HepG2 (cell line): ENCODE measurements at regions not wholly inside any gene's neighbourhood (a gene's known extent, or its start where the extent isn't known, plus 50 kb on each side); places are given as distances from the start of the nearest gene placed in this dataset.

Experiments used
- ADNP ChIP-seq: sonication (generic); formaldehyde crosslinking; IDR thresholded peaks from 2 replicates; pipeline ENCODE4 v1.4.0; 2020; ENCODE audit warnings: missing genetic modification reagents
- GLI4 ChIP-seq: sonication (generic); formaldehyde crosslinking; IDR thresholded peaks from 2 replicates; pipeline ENCODE4 v1.5.1; 2020; ENCODE audit warnings: missing genetic modification reagents, mild to moderate bottlenecking, moderate library complexity, borderline replicate concordance
- GMEB2 ChIP-seq: IDR thresholded peaks from 2 replicates; pipeline ENCODE4 v1.6.1; 2016; ENCODE audit warnings: missing biosample characterization, missing genetic modification reagents, low read depth
- HES4 ChIP-seq: sonication (generic); formaldehyde crosslinking; IDR thresholded peaks from 2 replicates; pipeline ENCODE4 v1.9.0; 2021; ENCODE audit warnings: mild to moderate bottlenecking, missing genetic modification reagents, borderline replicate concordance
- JUN ChIP-seq: sonication (generic); formaldehyde crosslinking; IDR thresholded peaks from 2 replicates; pipeline ENCODE4 v1.4.0; 2020; ENCODE audit warnings: mild to moderate bottlenecking, missing genetic modification reagents
- KAT8 ChIP-seq: IDR thresholded peaks from 2 replicates; pipeline ENCODE4 v1.6.1; 2016; ENCODE audit warnings: missing genetic modification reagents, missing compliant biosample characterization
- PRDM4 ChIP-seq: sonication (generic); formaldehyde crosslinking; IDR thresholded peaks from 2 replicates; pipeline ENCODE4 v1.9.0; 2021; ENCODE audit warnings: missing genetic modification reagents, borderline replicate concordance
- RELA ChIP-seq: sonication (generic); formaldehyde crosslinking; IDR thresholded peaks from 2 replicates; pipeline ENCODE4 v1.4.0; 2020; ENCODE audit warnings: missing genetic modification reagents
- SCMH1 ChIP-seq: sonication (generic); formaldehyde crosslinking; IDR thresholded peaks from 2 replicates; pipeline ENCODE4 v1.9.0; 2021; ENCODE audit warnings: missing genetic modification reagents, mild to moderate bottlenecking, borderline replicate concordance
- SNAPC2 ChIP-seq: sonication (generic); formaldehyde crosslinking; IDR thresholded peaks from 2 replicates; pipeline ENCODE4 v1.8.1; 2022; ENCODE audit warnings: mild to moderate bottlenecking, missing genetic modification reagents
- SRF ChIP-seq: IDR thresholded peaks from 2 replicates; pipeline ENCODE4 v1.6.1; 2011; ENCODE audit warnings: mild to moderate bottlenecking, low read depth, low read length, moderate library complexity
- SRSF1 ChIP-seq: fragments of 200-400 bp; formaldehyde crosslinking; optimal IDR thresholded peaks from 2 replicates; pipeline ENCODE3; 2017; ENCODE audit warnings: mild to moderate bottlenecking, low read depth, low read length, moderate library complexity
- ZC3H4 ChIP-seq: sonication (generic); formaldehyde crosslinking; IDR thresholded peaks from 2 replicates; pipeline ENCODE4 v1.4.0; 2020; ENCODE audit warnings: missing genetic modification reagents, borderline replicate concordance
- ZNF275 ChIP-seq: sonication (generic); formaldehyde crosslinking; IDR thresholded peaks from 2 replicates; pipeline ENCODE4 v1.8.0; 2022; ENCODE audit warnings: missing genetic modification reagents, mild to moderate bottlenecking, inconsistent platforms, borderline replicate concordance
- ZNF558 ChIP-seq: sonication (generic); formaldehyde crosslinking; IDR thresholded peaks from 2 replicates; pipeline ENCODE4 v1.9.0; 2022; ENCODE audit warnings: mild to moderate bottlenecking, missing genetic modification reagents, borderline replicate concordance
- ZNF589 ChIP-seq: sonication (generic); formaldehyde crosslinking; conservative IDR thresholded peaks from 2 replicates; pipeline ENCODE4 v1.8.0; 2022; ENCODE audit warnings: mild to moderate bottlenecking, moderate library complexity, missing genetic modification reagents
- ZNF761 ChIP-seq: sonication (generic); formaldehyde crosslinking; conservative IDR thresholded peaks from 2 replicates; pipeline ENCODE4 v1.4.0; 2020; ENCODE audit warnings: mild to moderate bottlenecking, missing genetic modification reagents
- ZSCAN21 ChIP-seq: sonication (generic); formaldehyde crosslinking; IDR thresholded peaks from 2 replicates; pipeline ENCODE4 v1.8.0; 2022; ENCODE audit warnings: mild to moderate bottlenecking, missing genetic modification reagents, moderate library complexity, borderline replicate concordance
- ZSCAN31 ChIP-seq: sonication (generic); formaldehyde crosslinking; IDR thresholded peaks from 2 replicates; pipeline ENCODE4 v1.5.0; 2020; ENCODE audit warnings: low read depth, mild to moderate bottlenecking, missing genetic modification reagents
- TF ChIP-seq, protein P1 (sequence below), 2 experiments: sonication (generic) in 1 of 2; formaldehyde crosslinking in 1 of 2; IDR thresholded peaks; 2 replicates each; pipeline versions ENCODE4 v1.5.1 to v1.6.1; 2011 to 2020; ENCODE audit warnings: borderline replicate concordance in 1 of 2, low read depth in 1 of 2, low read length in 1 of 2, mild to moderate bottlenecking in 1 of 2, missing genetic modification reagents in 1 of 2, moderate library complexity in 1 of 2

- TF ChIP-seq RELA (CRISPR knock-in tag) (0 out of 2 replicates have a peak, but pooled peaks have one; percentile 58), ZSCAN21 (peak; percentile 76), GMEB2 (CRISPR knock-in tag) (no peak), GLI4 (CRISPR knock-in tag) (no peak), KAT8 (CRISPR knock-in tag) (peak; percentile 85), ZNF761 (CRISPR knock-in tag) (0 out of 2 replicates have a peak, but pooled peaks have one; percentile 26), HES4 (CRISPR knock-in tag) (no peak), ZNF558 (no peak), SRSF1 (no peak), ADNP (peak; percentile 86; the same call in 1 of the 2 replicates), ZC3H4 (0 out of 2 replicates have a peak, but pooled peaks have one; percentile 24), ZNF589 (no peak; the same call in 1 of the 2 replicates), ZSCAN31 (CRISPR knock-in tag) (no peak), PRDM4 (CRISPR knock-in tag) (no peak), SRF (no peak), ZNF275 (CRISPR knock-in tag) (0 out of 2 replicates have a peak, but pooled peaks have one; percentile 53), SNAPC2 (CRISPR knock-in tag) (no peak), JUN (CRISPR knock-in tag) (peak; percentile 97), SCMH1 (CRISPR knock-in tag) (no peak)
- TF ChIP-seq, protein P1, sequence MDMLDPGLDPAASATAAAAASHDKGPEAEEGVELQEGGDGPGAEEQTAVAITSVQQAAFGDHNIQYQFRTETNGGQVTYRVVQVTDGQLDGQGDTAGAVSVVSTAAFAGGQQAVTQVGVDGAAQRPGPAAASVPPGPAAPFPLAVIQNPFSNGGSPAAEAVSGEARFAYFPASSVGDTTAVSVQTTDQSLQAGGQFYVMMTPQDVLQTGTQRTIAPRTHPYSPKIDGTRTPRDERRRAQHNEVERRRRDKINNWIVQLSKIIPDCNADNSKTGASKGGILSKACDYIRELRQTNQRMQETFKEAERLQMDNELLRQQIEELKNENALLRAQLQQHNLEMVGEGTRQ (IDR thresholded peaks at IDR 0.05; ENCODE audit: low read depth, low read length), result peak; percentile 72
- TF ChIP-seq, protein P1 (CRISPR knock-in tag; IDR thresholded peaks at IDR 0.05; ENCODE audit: borderline replicate concordance), result 0 out of 2 replicates have a peak, but pooled peaks have one; percentile 3
Measured at GRCh38 chr17:72580321-72581127, 459.7 kb downstream of the SOX9 start (continued).
